PFSK-1 (cell line): ENCODE measurements at regions not wholly inside any gene's neighbourhood (a gene's known extent, or its start where the extent isn't known, plus 50 kb on each side); places are given as distances from the start of the nearest gene placed in this dataset.

ENCODE experiments used
- FOXP2 ChIP-seq: optimal IDR thresholded peaks from 2 replicates; pipeline ENCODE3; 2011; ENCODE audit warnings: borderline replicate concordance, control low read depth, inconsistent platforms; ENCODE audit not compliant: insufficient read depth; ENCODE audit errors: extremely low read length, extremely low read depth
- POLR2AphosphoS5 ChIP-seq: IDR thresholded peaks from 2 replicates; pipeline ENCODE4 v1.6.1; 2012; ENCODE audit warnings: low read depth, mild to moderate bottlenecking, control low read depth, low read length, moderate library complexity
- SIN3A ChIP-seq: IDR thresholded peaks from 2 replicates; pipeline ENCODE4 v1.6.1; 2012; ENCODE audit warnings: mild to moderate bottlenecking, low read length, moderate library complexity, borderline replicate concordance; ENCODE audit not compliant: insufficient read depth
- TAF1 ChIP-seq: IDR thresholded peaks from 2 replicates; pipeline ENCODE4 v1.6.1; 2012; ENCODE audit warnings: low read length, control low read depth, borderline replicate concordance; ENCODE audit not compliant: insufficient read depth
- TF ChIP-seq, protein P1 (sequence below), 2 experiments: IDR thresholded peaks; 2 replicates each; pipeline versions ENCODE4 v1.6.1 to v1.8.0; 2011 to 2012; ENCODE audit warnings: low read depth in 2 of 2, low read length in 2 of 2, control low read depth in 1 of 2, inconsistent platforms in 1 of 2, mild to moderate bottlenecking in 1 of 2, moderate library complexity in 1 of 2; ENCODE audit not compliant: insufficient read depth in 1 of 2

DNA sequence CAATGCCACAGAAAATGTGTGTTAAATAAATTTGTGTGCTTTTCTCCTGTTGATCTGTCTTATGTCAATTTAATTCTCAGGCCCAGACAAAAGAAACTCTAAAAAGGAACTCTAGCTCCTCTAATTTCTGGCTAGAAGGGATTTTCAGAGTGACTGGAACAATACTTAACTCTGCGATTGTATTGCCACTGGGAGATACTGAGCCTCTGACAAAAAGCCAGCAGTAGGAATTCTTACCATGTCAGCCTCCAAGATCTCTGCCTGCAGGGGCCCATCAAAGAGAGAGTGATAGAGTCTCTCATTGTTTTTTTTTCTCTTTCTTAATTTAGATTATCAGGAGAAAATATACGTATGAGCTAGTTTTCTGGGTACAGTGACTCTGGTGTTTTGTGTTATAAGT is 1165.7 kb downstream of the BRINP3 start:
- TF ChIP-seq, protein P1, sequence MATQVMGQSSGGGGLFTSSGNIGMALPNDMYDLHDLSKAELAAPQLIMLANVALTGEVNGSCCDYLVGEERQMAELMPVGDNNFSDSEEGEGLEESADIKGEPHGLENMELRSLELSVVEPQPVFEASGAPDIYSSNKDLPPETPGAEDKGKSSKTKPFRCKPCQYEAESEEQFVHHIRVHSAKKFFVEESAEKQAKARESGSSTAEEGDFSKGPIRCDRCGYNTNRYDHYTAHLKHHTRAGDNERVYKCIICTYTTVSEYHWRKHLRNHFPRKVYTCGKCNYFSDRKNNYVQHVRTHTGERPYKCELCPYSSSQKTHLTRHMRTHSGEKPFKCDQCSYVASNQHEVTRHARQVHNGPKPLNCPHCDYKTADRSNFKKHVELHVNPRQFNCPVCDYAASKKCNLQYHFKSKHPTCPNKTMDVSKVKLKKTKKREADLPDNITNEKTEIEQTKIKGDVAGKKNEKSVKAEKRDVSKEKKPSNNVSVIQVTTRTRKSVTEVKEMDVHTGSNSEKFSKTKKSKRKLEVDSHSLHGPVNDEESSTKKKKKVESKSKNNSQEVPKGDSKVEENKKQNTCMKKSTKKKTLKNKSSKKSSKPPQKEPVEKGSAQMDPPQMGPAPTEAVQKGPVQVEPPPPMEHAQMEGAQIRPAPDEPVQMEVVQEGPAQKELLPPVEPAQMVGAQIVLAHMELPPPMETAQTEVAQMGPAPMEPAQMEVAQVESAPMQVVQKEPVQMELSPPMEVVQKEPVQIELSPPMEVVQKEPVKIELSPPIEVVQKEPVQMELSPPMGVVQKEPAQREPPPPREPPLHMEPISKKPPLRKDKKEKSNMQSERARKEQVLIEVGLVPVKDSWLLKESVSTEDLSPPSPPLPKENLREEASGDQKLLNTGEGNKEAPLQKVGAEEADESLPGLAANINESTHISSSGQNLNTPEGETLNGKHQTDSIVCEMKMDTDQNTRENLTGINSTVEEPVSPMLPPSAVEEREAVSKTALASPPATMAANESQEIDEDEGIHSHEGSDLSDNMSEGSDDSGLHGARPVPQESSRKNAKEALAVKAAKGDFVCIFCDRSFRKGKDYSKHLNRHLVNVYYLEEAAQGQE (IDR thresholded peaks at IDR 0.05; ENCODE audit: insufficient read depth in 1 of 2, low read depth in 2 of 2, low read length in 2 of 2) = no peak
- TF ChIP-seq SIN3A = no peak
- no peak for TF ChIP-seq FOXP2
- no peak for TF ChIP-seq POLR2AphosphoS5
- no peak for TF ChIP-seq TAF1
